MM.1S (cell line): ENCODE measurements at regions not wholly inside any gene's neighbourhood (a gene's known extent, or its start where the extent isn't known, plus 50 kb on each side); places are given as distances from the start of the nearest gene placed in this dataset.

Experiments
- DNase-seq: peaks from one replicate; pipeline ENCODE4 v3.0.0-alpha.2; 2015
- H2AFZ ChIP-seq: fragments of 300-600 bp; sonication (generic); 2 replicates; pipeline ENCODE4 v1.6.0; 2016; ENCODE audit warnings: antibody characterized with exemption, low read length
- H3F3A ChIP-seq: fragments of 300-600 bp; sonication (generic); 2 replicates; pipeline ENCODE4 v1.6.1; 2016; ENCODE audit warnings: mild to moderate bottlenecking, antibody characterized with exemption, low read length, moderate library complexity, mixed read lengths; ENCODE audit not compliant: insufficient read depth
- H3K27ac ChIP-seq: fragments of 300-600 bp; sonication (generic); 2 replicates; pipeline ENCODE4 v1.5.1; 2016; ENCODE audit warnings: mild to moderate bottlenecking, low read length
- H3K27me3 ChIP-seq: fragments of 300-600 bp; sonication (generic); replicated peaks from 2 replicates; pipeline ENCODE4 v1.6.0; 2016; ENCODE audit warnings: low read length; ENCODE audit not compliant: insufficient read depth
- H3K36me3 ChIP-seq: fragments of 300-600 bp; sonication (generic); replicated peaks from 2 replicates; pipeline ENCODE4 v1.6.1; 2016; ENCODE audit warnings: mild to moderate bottlenecking, low read length, mixed read lengths; ENCODE audit not compliant: insufficient read depth
- H3K4me1 ChIP-seq: fragments of 300-600 bp; sonication (generic); 2 replicates; pipeline ENCODE4 v1.6.1; 2016; ENCODE audit warnings: low read length, mixed read lengths
- H3K4me2 ChIP-seq: fragments of 300-600 bp; sonication (generic); 2 replicates; pipeline ENCODE4 v1.6.0; 2016; ENCODE audit warnings: low read depth, low read length
- H3K4me3 ChIP-seq: fragments of 300-600 bp; sonication (generic); 2 replicates; pipeline ENCODE4 v1.5.1; 2016; ENCODE audit warnings: low read length, mixed read lengths
- H3K79me2 ChIP-seq: fragments of 300-600 bp; sonication (generic); 2 replicates; pipeline ENCODE4 v1.6.1; 2016; ENCODE audit warnings: mixed run types, low read length, mixed read lengths
- H3K9ac ChIP-seq: fragments of 300-600 bp; sonication (generic); 2 replicates; pipeline ENCODE4 v1.6.1; 2016; ENCODE audit warnings: low read length, mixed read lengths
- H3K9me2 ChIP-seq: fragments of 300-600 bp; sonication (generic); replicated peaks from 2 replicates; pipeline ENCODE4 v1.6.1; 2016; ENCODE audit warnings: mild to moderate bottlenecking, low read length, mixed read lengths; ENCODE audit not compliant: insufficient read depth
- H3K9me3 ChIP-seq: fragments of 300-600 bp; sonication (generic); replicated peaks from 2 replicates; pipeline ENCODE4 v1.6.1; 2016; ENCODE audit warnings: mild to moderate bottlenecking, low read length, mixed read lengths; ENCODE audit not compliant: insufficient read depth
- H4K20me1 ChIP-seq: fragments of 300-600 bp; sonication (generic); 2 replicates; pipeline ENCODE4 v1.6.1; 2016; ENCODE audit warnings: mild to moderate bottlenecking, low read length, moderate library complexity, mixed read lengths; ENCODE audit not compliant: insufficient read depth
- EZH2 ChIP-seq: fragments of 300-600 bp; sonication (generic); optimal IDR thresholded peaks from 2 replicates; pipeline ENCODE3; 2017; ENCODE audit warnings: low read depth, mild to moderate bottlenecking, antibody characterized with exemption, low read length, mixed read lengths
- EZH2phosphoT487 ChIP-seq: fragments of 300-600 bp; sonication (generic); IDR thresholded peaks from 2 replicates; pipeline ENCODE4 v1.6.1; 2018; ENCODE audit warnings: antibody characterized with exemption, low read length
- TF ChIP-seq, protein P1 (sequence below): fragments of 300-600 bp; sonication (generic); IDR thresholded peaks from 2 replicates; pipeline ENCODE4 v1.5.1; 2016; ENCODE audit warnings: antibody characterized with exemption, low read length, mixed read lengths

DNA sequence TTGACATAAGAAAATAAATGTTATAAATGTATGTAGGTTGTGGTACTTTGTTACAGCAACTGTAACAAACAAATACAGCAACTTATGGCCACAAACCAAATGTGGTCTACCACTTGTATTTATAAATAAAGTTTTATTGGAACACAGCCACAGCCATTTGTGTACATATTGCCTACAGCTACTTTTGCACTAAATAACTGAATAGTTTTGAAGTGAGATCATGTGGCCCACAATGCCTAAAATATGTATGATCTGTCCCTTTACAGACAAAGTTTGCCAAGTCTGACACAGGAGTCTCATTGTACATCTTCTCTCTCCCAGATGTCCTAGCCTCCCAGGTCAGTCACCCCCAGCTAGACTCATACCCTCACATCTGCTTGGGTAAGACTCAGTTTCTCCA, 283.6 kb upstream of the PRDM9 start:
- no peak overlapping the region for H3K4me3 ChIP-seq
- no peaks in the 10 kb centered on the region for H3F3A ChIP-seq
- H3K4me1 ChIP-seq, result no peaks in the 10 kb centered on the region
- H3K4me2 ChIP-seq, result no peak overlapping the region
- H3K9ac ChIP-seq, result no peak overlapping the region
- no peak for DNase-seq
- no peaks in the 10 kb centered on the region for H3K79me2 ChIP-seq
- H3K27ac ChIP-seq, result no peak overlapping the region
- no peaks in the 10 kb centered on the region for H3K9me3 ChIP-seq
- no peaks in the 10 kb centered on the region for H3K27me3 ChIP-seq
- TF ChIP-seq, protein P1, sequence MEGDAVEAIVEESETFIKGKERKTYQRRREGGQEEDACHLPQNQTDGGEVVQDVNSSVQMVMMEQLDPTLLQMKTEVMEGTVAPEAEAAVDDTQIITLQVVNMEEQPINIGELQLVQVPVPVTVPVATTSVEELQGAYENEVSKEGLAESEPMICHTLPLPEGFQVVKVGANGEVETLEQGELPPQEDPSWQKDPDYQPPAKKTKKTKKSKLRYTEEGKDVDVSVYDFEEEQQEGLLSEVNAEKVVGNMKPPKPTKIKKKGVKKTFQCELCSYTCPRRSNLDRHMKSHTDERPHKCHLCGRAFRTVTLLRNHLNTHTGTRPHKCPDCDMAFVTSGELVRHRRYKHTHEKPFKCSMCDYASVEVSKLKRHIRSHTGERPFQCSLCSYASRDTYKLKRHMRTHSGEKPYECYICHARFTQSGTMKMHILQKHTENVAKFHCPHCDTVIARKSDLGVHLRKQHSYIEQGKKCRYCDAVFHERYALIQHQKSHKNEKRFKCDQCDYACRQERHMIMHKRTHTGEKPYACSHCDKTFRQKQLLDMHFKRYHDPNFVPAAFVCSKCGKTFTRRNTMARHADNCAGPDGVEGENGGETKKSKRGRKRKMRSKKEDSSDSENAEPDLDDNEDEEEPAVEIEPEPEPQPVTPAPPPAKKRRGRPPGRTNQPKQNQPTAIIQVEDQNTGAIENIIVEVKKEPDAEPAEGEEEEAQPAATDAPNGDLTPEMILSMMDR, result no peak
- TF ChIP-seq EZH2, result no peak
- no peak for TF ChIP-seq EZH2phosphoT487
- H3K9me2 ChIP-seq, result no peaks in the 10 kb centered on the region
- no peaks in the 10 kb centered on the region for H3K36me3 ChIP-seq
- H2AFZ ChIP-seq, result no peak overlapping the region
- H4K20me1 ChIP-seq, result no peaks in the 10 kb centered on the region

DNA sequence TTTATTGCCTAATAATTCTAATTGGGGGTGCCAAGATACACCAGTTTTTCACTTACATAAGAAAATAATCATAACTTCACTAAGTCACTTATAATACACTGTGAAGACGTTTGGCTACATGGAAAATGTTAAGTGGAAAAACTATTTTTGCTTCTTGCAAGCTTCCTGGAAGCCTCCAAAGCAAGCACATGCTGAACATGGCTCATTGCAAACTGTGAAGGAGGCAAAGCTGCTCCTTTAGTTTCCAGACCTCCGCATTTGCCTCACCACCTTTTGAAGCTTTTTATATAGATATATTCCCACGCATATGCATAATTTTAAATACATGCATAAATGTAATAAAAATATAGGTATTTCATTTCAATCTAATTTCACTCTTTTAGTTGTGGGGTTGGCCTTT, 285.6 kb upstream of the PRDM9 start:
- no peaks in the 10 kb centered on the region for H3K36me3 ChIP-seq
- no peaks in the 10 kb centered on the region for H3K4me1 ChIP-seq
- no peak for DNase-seq
- H3K27ac ChIP-seq, result no peak overlapping the region
- no peaks in the 10 kb centered on the region for H3K9me2 ChIP-seq
- no peaks in the 10 kb centered on the region for H3F3A ChIP-seq
- H3K79me2 ChIP-seq, result no peaks in the 10 kb centered on the region
- H4K20me1 ChIP-seq, result no peaks in the 10 kb centered on the region
- H3K9ac ChIP-seq, result no peak overlapping the region
- H3K4me3 ChIP-seq, result no peak overlapping the region
- no peaks in the 10 kb centered on the region for H3K27me3 ChIP-seq
- no peak for TF ChIP-seq EZH2phosphoT487
- TF ChIP-seq, protein P1, result no peak
- no peak for TF ChIP-seq EZH2
- H2AFZ ChIP-seq, result no peak overlapping the region
- no peak overlapping the region for H3K4me2 ChIP-seq
- H3K9me3 ChIP-seq, result no peaks in the 10 kb centered on the region

DNA sequence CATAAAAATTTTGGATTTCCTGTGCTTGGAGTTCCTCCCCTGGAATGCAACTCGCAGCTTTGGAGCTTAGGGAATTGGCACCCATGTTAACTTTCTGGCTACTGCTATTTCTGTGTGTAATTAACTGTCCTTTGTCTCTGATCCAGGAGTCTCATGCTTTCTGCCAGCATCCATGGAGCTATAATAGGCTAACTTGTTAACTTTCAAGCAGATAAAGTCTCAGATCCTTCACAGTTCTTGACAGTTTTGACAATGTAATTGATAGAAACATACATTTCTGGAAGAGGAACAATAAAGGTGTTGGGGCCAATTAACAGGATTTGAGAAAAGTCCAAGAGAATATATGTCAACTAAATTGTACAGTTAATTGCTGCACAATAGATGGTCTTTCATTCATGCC, 290.2 kb upstream of the PRDM9 start:
- Histone ChIP-seq H3K9me2 (no peaks in the 10 kb centered on the region), H3K4me1 (no peaks in the 10 kb centered on the region), H3K27ac (no peak overlapping the region), H3F3A (no peaks in the 10 kb centered on the region), H3K9ac (no peak overlapping the region), H3K9me3 (no peaks in the 10 kb centered on the region), H4K20me1 (no peaks in the 10 kb centered on the region), H2AFZ (no peak overlapping the region), H3K27me3 (no peaks in the 10 kb centered on the region), H3K36me3 (no peaks in the 10 kb centered on the region), H3K4me3 (no peak overlapping the region), H3K79me2 (no peaks in the 10 kb centered on the region), H3K4me2 (no peak overlapping the region)
- DNase-seq, result no peak
- no peak for TF ChIP-seq EZH2phosphoT487
- TF ChIP-seq, protein P1, result no peak
- TF ChIP-seq EZH2, result no peak

DNA sequence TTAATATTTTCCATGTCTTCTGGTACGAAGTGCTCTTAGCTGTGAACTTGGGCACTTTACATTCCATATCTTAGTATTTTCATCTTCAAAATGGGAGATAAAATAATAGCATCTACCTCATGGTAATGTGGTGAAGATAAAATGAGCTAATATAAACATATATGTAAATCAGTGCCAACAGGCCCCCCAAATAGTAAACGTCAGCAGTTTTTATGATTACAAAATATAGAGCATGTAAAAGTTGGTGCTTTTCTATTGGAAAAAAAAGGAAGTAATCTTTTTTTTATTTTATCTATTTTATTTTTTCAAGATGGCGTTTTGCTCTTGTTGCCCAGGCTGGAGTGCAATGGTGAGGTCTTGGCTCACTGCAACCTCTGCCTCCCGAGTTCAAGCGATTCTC, 291.1 kb upstream of the PRDM9 start:
- Histone ChIP-seq H3K36me3 (no peaks in the 10 kb centered on the region), H3K4me2 (no peak overlapping the region), H3K27ac (no peak overlapping the region), H2AFZ (no peak overlapping the region), H4K20me1 (no peaks in the 10 kb centered on the region), H3K4me3 (no peak overlapping the region), H3K9ac (no peak overlapping the region), H3K9me2 (no peaks in the 10 kb centered on the region), H3K79me2 (no peaks in the 10 kb centered on the region), H3K27me3 (no peaks in the 10 kb centered on the region), H3K9me3 (no peaks in the 10 kb centered on the region), H3K4me1 (no peaks in the 10 kb centered on the region), H3F3A (no peaks in the 10 kb centered on the region)
- TF ChIP-seq EZH2phosphoT487, result no peak
- TF ChIP-seq EZH2, result no peak
- TF ChIP-seq, protein P1, result no peak
- DNase-seq, result no peak
